IPS-NIHi11 (cell line): ENCODE measurements at regions not wholly inside any gene's neighbourhood (a gene's known extent, or its start where the extent isn't known, plus 50 kb on each side); places are given as distances from the start of the nearest gene placed in this dataset.

ENCODE experiments used
- DNase-seq: peaks from one replicate; pipeline ENCODE4 v3.0.0; 2012; ENCODE audit warnings: mixed read lengths, low spot score

DNA sequence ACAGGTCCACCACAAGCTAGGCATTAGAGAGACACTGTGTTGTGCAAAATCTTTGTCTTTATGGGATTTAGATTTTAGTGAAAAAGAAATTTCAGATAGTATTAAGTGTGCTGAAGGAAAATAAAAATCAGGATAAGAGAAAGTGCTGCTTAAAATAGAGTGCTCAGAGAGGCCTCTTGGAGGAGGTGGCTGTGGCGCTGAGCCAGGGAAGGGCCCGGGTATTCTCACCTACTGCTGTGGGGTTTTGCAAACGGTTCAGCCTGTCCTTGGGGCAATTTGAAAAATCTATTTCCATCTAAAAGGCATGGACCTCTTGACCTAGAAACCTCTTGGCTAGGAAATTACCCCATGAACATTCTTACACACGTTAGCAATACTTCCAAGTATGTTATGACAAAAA lies 267.7 kb downstream of the TJP1 start:
- no peak for DNase-seq

- no peak for DNase-seq
Observed at GRCh38 chr15:29550834-29551465, 271.3 kb downstream of the TJP1 start.

DNA sequence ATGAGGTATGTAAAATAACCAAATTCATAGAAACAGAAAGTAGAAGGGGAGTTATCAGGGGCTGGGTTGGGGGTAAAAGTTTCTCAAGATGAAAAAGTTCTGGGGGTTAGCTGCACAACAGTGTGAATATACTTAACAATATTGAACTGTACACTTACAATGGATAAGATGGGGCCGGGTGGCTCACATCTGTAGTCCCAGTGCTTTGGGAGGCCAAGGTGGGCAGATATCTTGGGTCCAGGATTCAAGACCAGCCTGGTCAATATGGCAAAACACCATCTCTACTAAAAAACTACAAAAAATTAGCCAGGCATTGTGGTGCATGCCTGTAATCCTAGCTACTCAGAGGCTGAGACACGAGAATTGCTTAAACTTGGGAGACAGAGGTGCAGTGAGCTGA lies 274.3 kb downstream of the TJP1 start:
- DNase-seq = no peak

GRCh38 chr15:29544513-29545128 lies 275.0 kb upstream of the NSMCE3 start:
- DNase-seq = no peak

DNA sequence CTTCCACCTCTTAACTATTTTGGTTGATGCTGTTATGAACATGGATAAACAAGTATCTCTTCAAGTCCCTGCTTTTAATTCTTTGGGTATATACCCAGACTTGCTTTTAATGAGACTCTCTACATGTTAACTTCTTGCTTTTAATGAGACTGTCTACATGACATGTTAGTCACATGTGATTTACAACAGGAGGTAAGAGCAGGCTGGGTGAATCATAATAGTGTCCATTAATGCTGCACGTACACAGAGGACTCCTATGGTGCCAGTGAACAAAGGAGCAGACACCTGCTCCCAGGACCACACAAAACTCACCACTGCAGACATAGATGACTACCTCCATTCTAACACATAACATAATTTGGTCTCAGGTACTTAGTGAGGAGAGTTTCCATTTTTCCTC lies 273.4 kb upstream of the NSMCE3 start:
- no peak for DNase-seq

- no peak for DNase-seq
Observed at GRCh38 chr15:29541309-29541708, 271.7 kb upstream of the NSMCE3 start.

GRCh38 chr15:29540479-29540878 lies 270.9 kb upstream of the NSMCE3 start:
- no peak for DNase-seq

GRCh38 chr15:29539736-29540135 lies 270.1 kb upstream of the NSMCE3 start:
- DNase-seq = no peak

DNA sequence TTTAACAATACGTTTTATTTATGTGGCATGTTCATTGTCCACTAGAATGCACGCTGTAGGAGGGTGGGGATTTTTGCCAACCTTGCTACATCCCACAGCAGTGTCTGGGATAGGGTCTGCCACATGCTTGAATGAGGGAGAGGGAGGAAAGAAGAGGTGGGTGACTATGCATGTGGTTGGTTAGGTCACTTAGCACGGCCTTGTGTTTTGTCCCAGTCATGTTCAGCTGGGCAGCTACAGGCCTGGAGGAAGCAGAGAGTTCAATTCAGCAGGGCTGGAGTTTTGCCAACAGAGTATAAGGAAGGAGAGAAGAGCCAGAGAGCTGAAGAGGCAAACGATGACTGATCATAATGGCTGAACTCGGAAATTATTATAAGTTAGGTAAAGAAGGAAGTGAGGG lies 268.4 kb upstream of the NSMCE3 start:
- DNase-seq = no peak

DNA sequence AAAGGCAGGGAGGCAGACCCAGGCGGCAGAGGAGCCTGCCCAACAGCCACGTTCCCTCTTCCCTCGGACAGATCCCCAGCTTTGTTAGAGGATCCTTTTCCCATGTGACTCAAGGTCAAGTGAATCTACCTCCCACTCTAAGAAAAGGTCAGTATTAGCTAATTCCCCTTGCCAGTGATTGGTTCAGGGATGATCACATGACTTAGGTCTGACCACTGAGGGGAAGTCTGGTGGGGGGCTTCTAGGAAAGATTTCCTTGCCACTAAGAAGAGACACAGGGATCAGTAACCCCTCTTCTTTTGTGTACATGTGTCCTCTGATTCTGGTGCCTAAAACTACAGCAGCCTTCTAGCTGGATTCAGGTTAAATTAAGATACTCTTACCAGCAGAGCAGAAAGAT lies 266.3 kb upstream of the NSMCE3 start:
- DNase-seq = no peak

DNA sequence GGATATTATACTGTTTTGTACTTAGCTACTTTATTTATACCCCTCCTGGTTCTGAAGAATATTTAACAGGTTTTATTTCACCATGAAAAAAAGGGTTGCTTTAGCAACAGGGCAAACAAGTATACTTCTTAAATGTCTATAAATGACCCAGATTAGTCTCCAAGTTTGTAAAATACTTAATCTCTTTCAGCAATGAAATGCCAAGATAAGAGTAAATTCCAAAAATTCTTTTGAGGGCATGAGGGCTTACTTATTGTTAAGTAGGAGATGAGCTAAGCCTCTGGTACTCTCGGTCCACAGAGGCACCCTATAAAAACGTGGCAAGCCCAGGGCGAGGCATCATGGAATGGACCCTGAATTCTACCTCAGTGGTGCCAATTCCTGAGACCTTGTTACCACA lies 264.8 kb upstream of the NSMCE3 start:
- no peak for DNase-seq

DNA sequence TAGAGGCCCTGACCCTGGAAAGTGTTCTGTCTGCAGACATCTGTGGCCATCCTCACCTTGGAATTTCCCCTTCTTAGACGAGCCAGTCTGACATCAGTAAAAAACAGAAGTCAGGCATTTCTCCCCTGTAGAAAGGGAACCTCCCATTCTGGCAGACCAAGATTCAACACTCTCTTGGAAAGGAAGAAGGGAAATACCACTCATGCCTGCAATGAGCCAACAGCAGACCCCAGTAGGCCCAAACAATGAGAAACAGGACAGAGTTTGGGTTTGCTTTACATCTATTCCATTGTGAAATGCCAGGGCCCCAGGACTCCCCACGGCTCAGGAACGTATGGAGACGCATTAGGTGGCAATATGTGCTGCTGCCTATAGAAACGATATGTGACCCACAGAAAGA lies 264.0 kb upstream of the NSMCE3 start:
- DNase-seq = peak; percentile 45

DNA sequence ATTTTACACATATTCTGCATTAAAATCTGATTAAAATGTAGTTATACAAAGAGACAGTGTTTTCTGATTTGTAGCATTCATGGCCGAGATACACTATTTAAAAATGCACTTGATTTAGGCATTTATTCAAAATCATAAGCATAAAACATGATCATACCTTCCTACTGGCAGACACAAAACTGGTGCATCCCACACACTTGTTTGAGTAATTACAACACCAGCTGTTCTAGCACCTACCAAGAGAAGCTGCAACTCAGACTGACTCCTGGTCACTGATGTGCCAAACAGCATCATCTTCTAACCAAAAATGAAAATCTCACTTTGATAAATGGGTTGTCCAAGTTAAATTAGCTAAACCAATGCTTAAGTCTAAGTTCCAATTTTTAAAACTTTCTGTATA lies 262.7 kb upstream of the NSMCE3 start:
- DNase-seq = no peak

GRCh38 chr15:29530966-29531365 lies 261.3 kb upstream of the NSMCE3 start:
- no peak for DNase-seq

DNA sequence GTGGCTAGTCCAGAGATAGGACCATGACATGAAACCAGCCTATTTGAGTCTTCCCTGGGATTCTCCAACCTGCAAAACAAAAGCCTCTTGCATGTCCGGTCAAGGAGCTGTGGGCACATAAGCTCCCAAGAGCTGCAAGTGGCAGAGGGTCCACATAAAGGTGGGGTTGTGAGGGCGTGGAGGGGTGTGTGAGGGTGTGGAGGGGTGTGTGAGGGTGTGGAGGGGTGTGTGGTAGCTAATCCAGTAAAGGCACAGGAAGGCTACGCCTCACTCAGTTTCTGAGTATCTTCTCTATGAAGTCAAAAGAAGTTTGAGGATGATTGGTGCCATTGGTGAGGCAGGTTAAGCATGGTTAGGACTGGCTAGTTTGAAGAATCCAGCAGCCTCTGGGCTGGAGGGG lies 259.4 kb upstream of the NSMCE3 start:
- DNase-seq = no peak

DNA sequence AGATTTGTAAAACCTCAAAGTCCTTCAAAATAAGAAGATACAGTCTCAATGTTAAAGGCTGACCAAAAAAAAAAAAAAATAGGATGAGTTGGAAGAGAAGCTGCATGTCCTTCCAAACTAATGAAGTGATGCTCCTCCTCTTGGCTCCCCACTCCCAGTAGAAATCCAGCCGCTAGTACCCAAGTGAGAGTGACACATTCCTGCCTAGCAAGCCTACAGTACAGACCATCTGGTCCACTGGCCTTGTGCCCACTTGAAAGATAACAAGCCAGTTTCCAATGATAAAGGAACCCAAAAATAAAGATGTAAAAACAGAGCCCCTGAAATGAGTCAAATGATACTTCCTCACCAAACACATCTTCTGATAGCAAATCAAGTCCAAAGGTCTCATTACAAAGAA lies 258.7 kb upstream of the NSMCE3 start:
- DNase-seq = no peak

DNA sequence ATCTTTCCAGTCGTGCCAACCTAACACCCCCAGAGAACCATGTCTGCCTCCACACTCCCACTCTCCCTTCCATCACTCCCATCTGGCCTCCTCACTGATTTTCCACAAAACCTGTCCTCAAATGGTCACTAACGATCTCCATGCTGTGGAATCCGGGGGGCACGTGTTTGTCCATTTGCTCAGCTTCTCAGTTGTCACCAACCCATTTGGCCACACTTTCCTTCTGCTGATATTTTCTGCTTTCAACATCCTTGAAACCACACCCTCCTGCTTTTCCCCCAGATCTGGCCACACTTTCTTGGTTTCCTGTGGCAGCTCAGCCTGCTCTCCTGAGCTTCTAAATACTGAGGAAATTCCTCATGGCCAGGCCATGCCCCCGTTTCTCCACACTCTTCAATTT lies 257.2 kb upstream of the NSMCE3 start:
- no peak for DNase-seq

DNA sequence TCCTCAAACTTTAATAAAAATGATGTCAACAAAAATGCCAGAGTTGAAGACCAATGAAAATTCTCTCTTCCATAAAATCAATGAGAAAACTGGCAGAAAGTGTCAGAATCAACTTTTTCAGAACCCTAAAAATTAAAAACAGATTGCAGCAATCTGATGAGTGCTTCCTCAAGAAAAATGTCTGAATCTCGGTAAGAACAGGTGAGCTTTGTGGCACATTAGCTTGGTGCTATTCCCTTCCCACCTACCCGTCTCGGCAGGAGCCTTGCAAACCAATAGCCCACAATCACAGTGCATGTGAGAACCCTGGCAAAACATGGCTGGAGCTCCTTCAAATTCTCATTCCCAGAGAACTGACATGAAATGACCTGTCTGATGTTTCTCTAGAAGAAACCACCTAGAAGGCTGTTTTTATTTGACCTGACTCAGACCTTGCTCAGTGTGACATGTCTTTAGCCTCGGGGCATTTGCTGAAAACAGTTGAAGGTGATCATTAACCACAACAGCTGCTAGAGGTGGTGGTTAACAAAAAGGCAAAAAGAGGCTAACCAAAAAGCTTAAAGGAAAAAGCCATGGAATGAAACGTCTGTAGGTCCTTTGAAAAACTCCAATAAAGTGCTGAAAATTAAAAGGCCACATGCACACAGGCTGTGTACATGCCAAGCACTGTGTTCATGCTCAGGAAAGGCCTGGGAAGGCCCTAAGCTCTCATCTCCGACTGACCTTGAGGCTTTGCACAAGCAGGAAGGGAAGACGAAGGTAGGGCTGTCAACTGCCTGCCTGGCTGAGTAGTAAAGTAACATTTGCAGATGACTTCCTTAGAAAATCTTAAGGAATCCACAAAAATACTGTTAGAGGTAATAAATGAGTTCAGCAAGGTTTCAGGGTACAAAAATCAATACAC lies 253.0 kb upstream of the NSMCE3 start:
- DNase-seq = no peak

GRCh38 chr15:29518442-29518841 lies 248.8 kb upstream of the NSMCE3 start:
- DNase-seq = no peak

DNA sequence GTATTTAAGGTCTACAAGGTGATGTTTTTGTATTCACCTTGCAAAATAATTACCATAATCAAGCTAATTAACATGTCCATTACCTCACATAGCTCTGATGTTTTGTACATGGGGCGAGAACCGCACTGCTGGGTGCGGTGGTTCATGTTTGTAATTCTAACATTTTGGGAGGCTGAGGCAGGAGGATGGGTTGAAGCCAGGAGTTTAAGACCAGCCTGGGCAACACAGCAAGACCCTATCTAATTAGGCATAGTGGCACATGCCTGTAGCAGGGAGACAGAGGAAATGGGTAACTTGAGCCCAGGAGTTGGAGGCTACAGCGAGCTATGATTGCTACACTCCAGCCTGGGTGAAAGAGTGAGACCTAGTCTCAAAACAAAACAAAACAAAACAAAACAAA lies 248.2 kb upstream of the NSMCE3 start:
- no peak for DNase-seq

DNA sequence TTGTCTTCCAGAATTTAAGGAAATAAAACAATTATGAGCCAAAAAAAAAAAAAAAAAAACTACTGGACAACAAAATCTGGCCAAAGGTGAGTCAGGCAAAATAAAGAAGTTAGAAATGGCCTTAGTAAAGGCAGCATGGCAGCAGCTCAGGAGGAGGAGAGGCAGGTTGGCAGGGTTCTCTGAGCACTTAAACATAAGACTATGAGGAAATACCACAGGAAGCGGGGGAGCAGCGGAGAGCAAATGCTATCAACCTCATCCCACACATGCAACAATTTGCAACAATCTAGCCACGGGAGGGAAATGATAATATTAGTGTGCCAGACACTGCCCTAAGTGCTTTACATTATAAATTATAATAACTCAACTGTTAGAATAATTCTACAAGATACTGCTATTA lies 247.3 kb upstream of the NSMCE3 start:
- no peak for DNase-seq

DNA sequence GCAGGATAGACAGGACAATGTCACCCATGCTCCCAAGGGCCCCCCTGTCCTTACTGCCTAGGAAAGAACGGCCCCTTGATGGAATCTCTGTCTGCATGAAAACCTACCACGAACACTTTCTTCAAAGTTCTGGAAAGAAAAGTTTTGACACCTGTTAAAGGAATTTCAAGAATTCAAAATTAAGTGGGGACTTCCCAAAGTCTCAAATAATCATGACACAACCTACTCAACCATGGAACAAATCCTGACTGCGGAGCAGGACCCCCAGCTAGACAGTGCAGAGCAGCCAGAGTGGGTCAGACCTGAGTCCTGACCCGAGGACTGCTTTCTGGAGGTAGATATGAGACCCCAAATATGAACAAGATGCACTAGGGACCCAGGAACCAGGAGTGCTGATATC lies 245.3 kb upstream of the NSMCE3 start:
- no peak for DNase-seq

DNA sequence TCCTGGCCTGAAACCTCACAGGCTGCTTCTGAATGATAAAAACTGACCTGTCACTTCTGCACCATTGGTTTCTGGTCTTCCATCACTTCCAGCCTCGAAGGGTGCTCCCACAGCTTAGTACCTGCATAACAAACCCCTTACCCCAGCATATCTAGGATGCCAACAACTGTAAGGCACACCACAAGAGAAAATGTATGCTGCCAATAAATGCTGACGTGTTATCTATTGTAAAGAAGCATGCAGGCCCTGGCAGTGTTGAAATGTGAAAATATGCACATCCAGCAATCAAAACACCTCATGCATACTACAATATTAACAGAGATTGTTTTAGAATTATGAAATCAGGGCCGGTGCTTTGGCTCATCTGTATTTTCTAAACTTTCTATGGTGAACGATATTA lies 242.0 kb upstream of the NSMCE3 start:
- no peak for DNase-seq
